Activated CD4-positive, alpha-beta memory T cell treated with anti-CD3 and anti-CD28 coated beads for 36 hours (primary cell): ENCODE measurements at regions not wholly inside any gene's neighbourhood (a gene's known extent, or its start where the extent isn't known, plus 50 kb on each side); places are given as distances from the start of the nearest gene placed in this dataset.

Experiments
- CTCF ChIA-PET: fragments of 350-600 bp; sonication (Branson Sonifier 250); formaldehyde crosslinking; loops from one replicate; lab custom pipeline; 2021; ENCODE audit warnings: antibody characterized with exemption, inconsistent platforms; lab: Charles Lee
- POLR2A ChIA-PET: fragments of 350-600 bp; sonication (Branson Sonifier 250); formaldehyde crosslinking; loops from one replicate; lab custom pipeline; 2021; ENCODE audit warnings: antibody characterized with exemption; lab: Charles Lee
- DNase-seq: peaks from one replicate; pipeline ENCODE4 v3.0.0-alpha.2; 2020
- H3K27ac Mint-ChIP-seq: one replicate; pipeline ENCODE4 v1.8.0; 2021; ENCODE audit warnings: mixed read lengths
- H3K27me3 Mint-ChIP-seq: one replicate; pipeline ENCODE4 v1.8.0; 2021; ENCODE audit warnings: mixed read lengths
- H3K36me3 Mint-ChIP-seq: one replicate; pipeline ENCODE4 v1.8.0; 2021; ENCODE audit warnings: mixed read lengths
- H3K4me1 Mint-ChIP-seq: one replicate; pipeline ENCODE4 v1.8.0; 2021; ENCODE audit warnings: low read depth, mixed read lengths
- H3K4me3 Mint-ChIP-seq: one replicate; pipeline ENCODE4 v1.8.0; 2021; ENCODE audit warnings: mild to moderate bottlenecking, mixed read lengths
- H3K9me3 Mint-ChIP-seq: one replicate; pipeline ENCODE4 v1.8.0; 2021; ENCODE audit warnings: mixed read lengths
- intact Hi-C: fragments of 100-400 bp; cut with micrococcal nuclease; formaldehyde crosslinking; loops from one replicate; pipeline ENCODE4 v1.15.1; 2023

DNA sequence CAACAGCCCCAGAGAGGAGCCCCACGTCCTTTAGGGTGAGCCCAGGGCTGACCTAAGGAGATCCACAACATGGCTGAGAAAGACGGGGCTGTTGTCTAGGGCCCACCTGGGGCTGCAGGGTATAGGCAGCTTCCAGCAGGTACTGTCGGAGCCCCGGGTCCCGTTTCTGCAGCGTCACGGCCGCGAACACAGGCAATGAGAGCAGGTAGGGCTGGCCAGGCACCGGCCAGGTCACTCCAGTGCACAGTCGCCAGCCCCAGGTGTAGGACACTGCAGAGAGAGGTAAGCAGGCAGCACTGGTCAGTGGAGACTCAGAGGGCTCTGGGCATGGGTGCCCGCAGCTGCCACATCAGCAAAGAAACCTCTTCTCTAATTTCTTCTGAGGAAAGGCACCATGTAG, 115.2 kb downstream of the LITAF start:
- POLR2A ChIA-PET: no interaction called here
- Mint-ChIP-seq H3K27me3 (no peaks in the 10 kb centered on the region), H3K36me3 (no peaks in the 10 kb centered on the region), H3K4me1 (no peaks in the 10 kb centered on the region), H3K9me3 (no peaks in the 10 kb centered on the region), H3K27ac (no peak overlapping the region), H3K4me3 (no peak overlapping the region)
- no peak for DNase-seq
- intact Hi-C loops: no loop called here
- CTCF ChIA-PET: no interaction called here

DNA sequence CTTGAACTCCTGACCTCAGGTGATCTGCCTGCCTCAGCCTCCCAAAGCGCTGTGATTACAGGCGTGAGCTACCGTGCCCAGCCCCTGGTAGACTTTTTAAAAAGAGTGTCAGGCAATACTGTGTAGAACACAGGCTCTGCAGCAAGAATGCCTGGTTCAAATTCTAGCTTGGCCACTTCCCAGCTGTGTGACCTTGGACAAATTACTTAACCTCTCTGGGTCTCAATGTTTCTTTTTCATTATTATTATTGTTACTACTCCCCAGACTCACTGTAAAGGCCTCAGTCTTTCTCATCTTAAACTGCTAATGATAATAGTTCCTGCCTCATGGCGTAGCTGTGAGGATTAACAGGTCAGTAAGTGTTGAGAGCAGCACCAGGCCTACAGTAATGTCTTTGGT, 114.3 kb downstream of the LITAF start:
- no peaks in the 10 kb centered on the region for H3K27me3 Mint-ChIP-seq
- no peaks in the 10 kb centered on the region for H3K9me3 Mint-ChIP-seq
- no peak overlapping the region for H3K4me3 Mint-ChIP-seq
- POLR2A ChIA-PET: no interaction called here
- H3K36me3 Mint-ChIP-seq: no peaks in the 10 kb centered on the region
- H3K4me1 Mint-ChIP-seq: no peaks in the 10 kb centered on the region
- CTCF ChIA-PET: no interaction called here
- intact Hi-C loops: no loop called here
- no peak for DNase-seq
- H3K27ac Mint-ChIP-seq: no peak overlapping the region

DNA sequence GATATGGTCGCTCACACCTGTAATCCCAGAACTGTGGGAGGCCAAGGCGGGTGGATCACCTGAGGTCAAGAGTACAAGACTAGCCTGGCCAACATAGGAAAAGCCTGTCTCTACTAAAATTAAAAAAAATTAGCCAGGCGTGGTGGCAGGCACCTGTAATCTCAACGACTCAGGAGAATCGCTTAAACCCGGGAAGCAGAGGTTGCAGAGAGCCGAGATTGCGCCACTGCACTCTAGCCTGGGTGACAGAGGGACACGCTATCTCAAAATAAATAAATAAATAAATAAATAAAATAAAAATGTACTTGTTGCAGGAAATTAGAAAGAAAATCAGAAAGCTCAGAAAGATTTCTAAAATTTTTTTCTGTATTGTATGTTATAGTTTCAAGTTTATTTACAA, 113.9 kb downstream of the LITAF start:
- Mint-ChIP-seq H3K9me3 (no peaks in the 10 kb centered on the region), H3K4me3 (no peak overlapping the region), H3K4me1 (no peaks in the 10 kb centered on the region), H3K36me3 (no peaks in the 10 kb centered on the region), H3K27ac (no peak overlapping the region), H3K27me3 (no peaks in the 10 kb centered on the region)
- DNase-seq: no peak
- ChIA-PET POLR2A (no interaction called here), CTCF (no interaction called here)
- intact Hi-C loops: no loop called here

DNA sequence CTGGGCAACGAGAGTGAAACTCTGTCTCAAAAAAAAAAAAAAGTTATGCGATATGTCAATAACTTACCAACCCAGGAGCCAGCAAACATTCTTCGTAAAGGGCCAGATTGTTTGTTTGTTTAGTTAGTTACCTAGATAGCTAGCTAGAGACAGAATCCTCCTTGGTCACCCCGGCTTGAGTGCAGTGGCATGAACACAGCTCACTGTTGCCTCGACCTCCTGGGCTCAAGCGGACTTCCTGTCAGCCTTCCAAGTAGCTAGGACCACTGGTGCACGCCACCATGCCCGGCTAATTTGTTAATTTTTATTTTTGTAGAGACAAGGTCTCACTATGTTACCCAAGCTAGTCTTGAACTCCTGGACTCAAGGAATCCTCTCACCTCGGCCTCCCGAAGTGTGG, 113.0 kb downstream of the LITAF start:
- no peak for DNase-seq
- H3K27me3 Mint-ChIP-seq: no peaks in the 10 kb centered on the region
- no peak overlapping the region for H3K4me3 Mint-ChIP-seq
- H3K36me3 Mint-ChIP-seq: no peaks in the 10 kb centered on the region
- no peaks in the 10 kb centered on the region for H3K9me3 Mint-ChIP-seq
- no peaks in the 10 kb centered on the region for H3K4me1 Mint-ChIP-seq
- POLR2A ChIA-PET: no interaction called here
- intact Hi-C loops: no loop called here
- CTCF ChIA-PET: interaction anchor here (0.9 kb wide), 1 partner anchor 58 kb away, joined by 4 read pairs; no protein-coding TSS in a partner anchor
- H3K27ac Mint-ChIP-seq: no peak overlapping the region

DNA sequence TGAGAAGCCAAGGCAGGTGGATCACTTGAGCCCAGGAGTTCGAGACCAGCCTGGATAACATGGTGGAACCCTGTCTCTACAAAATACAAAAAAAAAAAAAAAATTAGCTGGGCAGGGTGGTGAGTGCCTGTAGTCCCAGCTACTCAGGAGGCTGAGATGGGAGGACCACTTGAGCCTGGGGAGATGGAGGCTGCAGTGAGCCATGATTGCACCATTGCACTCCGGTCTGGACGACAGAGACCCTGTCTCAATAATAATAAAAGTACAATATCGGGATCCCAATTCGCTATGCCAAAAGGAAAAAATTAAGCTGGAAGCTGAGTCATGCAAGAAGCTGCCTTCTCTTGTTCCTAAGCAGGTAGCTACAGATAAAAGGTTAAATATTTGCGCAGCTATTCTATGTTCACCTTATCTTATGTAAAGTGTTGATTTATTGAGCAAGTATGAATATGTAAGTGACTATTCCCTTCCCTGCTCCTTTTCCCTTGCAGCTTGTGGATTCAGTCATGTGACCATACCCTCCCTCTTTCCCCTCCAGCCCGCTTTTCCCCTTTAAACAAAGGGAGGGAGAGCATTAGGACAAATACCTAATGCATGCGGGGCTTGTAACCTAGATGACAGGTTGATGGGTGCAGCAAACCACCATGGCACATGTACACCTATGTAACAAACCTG, 112.0 kb downstream of the LITAF start:
- intact Hi-C loops: no loop called here
- no peak overlapping the region for H3K4me3 Mint-ChIP-seq
- no peaks in the 10 kb centered on the region for H3K36me3 Mint-ChIP-seq
- DNase-seq: no peak
- H3K27me3 Mint-ChIP-seq: no peaks in the 10 kb centered on the region
- no peaks in the 10 kb centered on the region for H3K4me1 Mint-ChIP-seq
- CTCF ChIA-PET: interaction anchor here (1.4 kb wide), 1 partner anchor 57 kb away, joined by 4 read pairs; no protein-coding TSS in a partner anchor
- POLR2A ChIA-PET: no interaction called here
- H3K27ac Mint-ChIP-seq: no peak overlapping the region
- no peaks in the 10 kb centered on the region for H3K9me3 Mint-ChIP-seq

DNA sequence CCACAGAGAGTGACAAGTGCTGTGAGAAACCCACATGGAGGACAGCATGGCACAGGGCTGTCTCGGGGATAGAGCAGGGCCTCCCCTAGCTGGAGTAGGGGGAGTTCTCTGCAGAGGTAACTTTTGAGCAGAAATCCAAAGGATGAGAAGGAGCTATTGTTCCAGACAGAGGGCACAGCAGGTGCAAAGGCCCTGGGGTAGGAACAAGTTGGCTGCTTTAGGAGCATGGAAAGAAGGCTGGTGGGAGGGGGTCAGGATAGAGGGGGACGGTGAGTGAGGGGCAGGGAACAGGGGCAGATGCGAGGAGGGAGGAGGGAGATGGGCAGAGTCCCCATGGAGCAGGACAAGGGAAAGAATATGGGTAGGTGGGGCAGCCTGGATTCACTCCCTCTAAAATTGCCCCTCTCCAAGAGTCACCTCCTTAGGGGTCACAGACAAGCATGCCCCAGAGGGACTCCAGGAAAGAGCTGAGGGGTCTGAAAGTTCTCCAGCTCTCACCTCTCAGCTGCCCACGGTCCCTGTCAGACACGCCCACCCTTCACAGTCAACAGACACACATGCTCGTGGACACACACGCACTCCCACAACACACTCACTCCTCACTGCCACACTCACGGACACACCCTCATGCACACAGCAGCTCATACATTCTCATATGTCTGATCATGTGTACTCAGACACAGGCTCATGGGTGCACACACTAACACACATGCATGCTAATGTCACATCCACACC, 110.7 kb downstream of the LITAF start:
- POLR2A ChIA-PET: no interaction called here
- DNase-seq: no peak
- intact Hi-C loops: no loop called here
- CTCF ChIA-PET: interaction anchor here (1.1 kb wide), 1 partner anchor 56 kb away, joined by 3 read pairs; no protein-coding TSS in a partner anchor
- peaks cover 5% of the 10 kb centered on the region for H3K36me3 Mint-ChIP-seq
- H3K9me3 Mint-ChIP-seq: peaks cover 9% of the 10 kb centered on the region
- H3K27ac Mint-ChIP-seq: no peak overlapping the region
- H3K27me3 Mint-ChIP-seq: no peaks in the 10 kb centered on the region
- H3K4me3 Mint-ChIP-seq: no peak overlapping the region
- H3K4me1 Mint-ChIP-seq: no peaks in the 10 kb centered on the region

DNA sequence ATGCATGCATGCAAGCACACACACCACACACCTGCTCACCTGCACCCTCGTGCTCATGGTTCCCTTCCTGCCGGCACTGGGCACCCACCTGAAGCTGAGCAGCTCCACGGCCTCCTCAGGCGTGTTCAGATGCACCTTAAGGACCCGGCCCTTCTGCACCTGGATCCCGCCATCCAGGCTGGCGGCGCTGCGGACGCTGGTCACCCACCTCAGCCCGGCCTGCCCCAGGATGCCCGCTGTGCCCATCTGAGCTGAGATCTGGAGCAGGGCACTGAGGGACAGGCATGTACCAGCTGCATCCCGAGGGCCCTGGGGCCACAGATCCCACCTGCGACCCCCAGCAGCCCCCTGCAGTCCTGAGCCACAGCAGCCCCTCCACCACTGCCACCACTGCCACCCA, 110.0 kb downstream of the LITAF start:
- ChIA-PET CTCF (interaction anchor here (1.1 kb wide), 1 partner anchor 55 kb away, joined by 3 read pairs; no protein-coding TSS in a partner anchor), POLR2A (no interaction called here)
- Mint-ChIP-seq H3K4me3 (no peak overlapping the region), H3K9me3 (peaks cover 10% of the 10 kb centered on the region), H3K36me3 (peaks cover 5% of the 10 kb centered on the region), H3K27ac (no peak overlapping the region), H3K4me1 (no peaks in the 10 kb centered on the region), H3K27me3 (no peaks in the 10 kb centered on the region)
- intact Hi-C loops: no loop called here
- DNase-seq: no peak

DNA sequence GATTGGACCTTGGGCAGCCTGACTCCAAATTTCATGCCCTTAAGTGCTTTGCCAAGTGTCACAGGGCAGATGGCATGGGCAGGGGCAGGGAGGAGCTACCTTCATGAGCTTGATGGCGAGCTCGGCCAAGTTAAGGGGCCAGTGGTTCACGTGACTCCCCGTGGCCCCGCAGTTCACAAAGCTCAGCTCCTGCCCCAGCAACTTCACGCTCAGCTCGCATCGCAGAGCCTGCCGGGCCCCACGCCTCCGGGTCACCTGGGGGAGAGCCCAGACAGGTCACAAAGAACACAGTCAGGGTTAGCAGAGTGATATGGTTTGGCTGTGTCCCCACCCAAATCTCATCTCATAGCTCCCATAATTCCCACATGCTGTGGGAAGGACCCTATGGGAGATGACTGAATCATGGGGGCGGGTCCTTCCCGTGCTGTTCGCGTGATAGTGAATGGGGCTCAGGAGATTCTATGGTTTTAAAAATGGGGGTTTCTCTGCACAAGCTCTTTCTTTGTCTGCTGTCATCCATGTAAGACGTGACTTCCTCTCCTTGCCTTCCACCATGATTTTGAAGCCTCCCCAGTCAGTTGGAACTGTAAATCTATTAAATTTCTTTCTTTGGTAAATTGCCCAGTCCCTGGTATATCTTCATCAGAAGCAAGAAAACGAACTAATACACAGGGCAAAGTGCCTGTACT, 108.1 kb downstream of the LITAF start:
- intact Hi-C loops: no loop called here
- DNase-seq: no peak
- Mint-ChIP-seq H3K4me1 (no peaks in the 10 kb centered on the region), H3K27ac (no peak overlapping the region), H3K36me3 (peaks cover 8% of the 10 kb centered on the region), H3K4me3 (no peak overlapping the region), H3K9me3 (peaks cover 16% of the 10 kb centered on the region), H3K27me3 (no peaks in the 10 kb centered on the region)
- ChIA-PET CTCF (no interaction called here), POLR2A (no interaction called here)

DNA sequence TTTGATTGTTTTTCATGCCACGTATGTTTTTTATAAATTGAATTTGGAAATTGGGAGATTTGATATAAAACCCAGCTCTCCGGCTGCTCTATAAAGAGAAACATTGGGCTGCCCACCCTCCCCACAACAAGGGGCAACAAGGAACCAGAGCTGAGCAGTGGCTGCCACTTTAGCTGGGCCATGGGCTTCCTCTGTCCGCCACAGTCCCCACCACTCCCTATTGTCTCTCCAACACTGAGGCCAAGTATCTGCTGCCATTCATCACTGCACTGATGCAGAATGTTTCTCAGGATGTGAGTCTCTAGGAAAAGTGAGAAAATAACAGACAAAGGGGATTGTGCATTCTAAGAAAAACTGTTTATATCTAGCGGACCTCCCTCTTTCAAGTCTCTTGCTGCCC, 106.8 kb downstream of the LITAF start:
- Mint-ChIP-seq H3K27me3 (no peaks in the 10 kb centered on the region), H3K27ac (no peak overlapping the region), H3K36me3 (peaks cover 16% of the 10 kb centered on the region), H3K9me3 (peaks cover 23% of the 10 kb centered on the region), H3K4me3 (no peak overlapping the region), H3K4me1 (no peaks in the 10 kb centered on the region)
- ChIA-PET CTCF (no interaction called here), POLR2A (no interaction called here)
- no peak for DNase-seq
- intact Hi-C loops: no loop called here

DNA sequence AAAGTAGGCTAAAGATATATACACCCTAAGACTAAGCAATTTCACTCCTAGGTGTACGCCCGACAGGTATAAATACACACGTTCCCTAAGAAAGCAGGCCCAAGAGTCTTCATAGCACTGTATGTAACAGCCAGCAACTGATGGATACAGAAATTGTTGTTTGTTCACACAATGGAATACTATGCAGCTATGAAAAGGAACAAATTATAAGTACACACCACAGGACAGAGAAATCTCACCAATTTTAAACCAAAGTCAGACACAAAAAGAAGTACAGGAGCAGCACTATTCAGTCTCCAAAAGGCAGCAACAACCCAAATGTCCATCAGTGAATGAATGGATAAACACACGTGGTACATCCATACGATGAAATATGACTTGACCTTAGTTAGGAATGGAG, 106.1 kb downstream of the LITAF start:
- no peak overlapping the region for H3K27ac Mint-ChIP-seq
- no peak for DNase-seq
- ChIA-PET POLR2A (no interaction called here), CTCF (no interaction called here)
- H3K4me3 Mint-ChIP-seq: no peak overlapping the region
- no peaks in the 10 kb centered on the region for H3K27me3 Mint-ChIP-seq
- no peaks in the 10 kb centered on the region for H3K4me1 Mint-ChIP-seq
- H3K9me3 Mint-ChIP-seq: peaks cover 23% of the 10 kb centered on the region
- peaks cover 18% of the 10 kb centered on the region for H3K36me3 Mint-ChIP-seq
- intact Hi-C loops: no loop called here

DNA sequence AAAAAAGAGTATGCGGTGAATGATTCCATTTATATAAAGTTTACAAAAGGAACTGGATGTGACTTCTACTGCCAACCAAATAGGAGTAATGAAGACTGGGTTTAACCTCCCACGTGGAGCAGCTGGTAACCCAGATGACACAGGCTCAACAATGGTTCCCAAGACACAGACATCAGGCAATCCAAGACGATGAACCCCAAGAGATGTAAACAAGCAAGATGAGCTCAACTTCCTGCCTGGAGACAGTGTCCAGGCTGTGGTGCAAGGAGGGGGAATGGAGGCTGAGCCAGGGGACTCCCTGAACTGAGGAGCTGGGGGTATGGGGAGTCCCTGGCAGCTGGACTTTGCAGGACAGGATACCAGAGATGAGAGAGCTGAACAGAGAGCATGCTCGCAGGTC, 104.7 kb downstream of the LITAF start:
- H3K36me3 Mint-ChIP-seq: peaks cover 19% of the 10 kb centered on the region
- ChIA-PET POLR2A (interaction anchor here (0.7 kb wide), 1 partner anchor 12 kb away, joined by 3 read pairs; no protein-coding TSS in a partner anchor), CTCF (no interaction called here)
- H3K4me1 Mint-ChIP-seq: no peaks in the 10 kb centered on the region
- no peaks in the 10 kb centered on the region for H3K27me3 Mint-ChIP-seq
- H3K4me3 Mint-ChIP-seq: no peak overlapping the region
- no peak for DNase-seq
- peaks cover 23% of the 10 kb centered on the region for H3K9me3 Mint-ChIP-seq
- intact Hi-C loops: no loop called here
- no peak overlapping the region for H3K27ac Mint-ChIP-seq

DNA sequence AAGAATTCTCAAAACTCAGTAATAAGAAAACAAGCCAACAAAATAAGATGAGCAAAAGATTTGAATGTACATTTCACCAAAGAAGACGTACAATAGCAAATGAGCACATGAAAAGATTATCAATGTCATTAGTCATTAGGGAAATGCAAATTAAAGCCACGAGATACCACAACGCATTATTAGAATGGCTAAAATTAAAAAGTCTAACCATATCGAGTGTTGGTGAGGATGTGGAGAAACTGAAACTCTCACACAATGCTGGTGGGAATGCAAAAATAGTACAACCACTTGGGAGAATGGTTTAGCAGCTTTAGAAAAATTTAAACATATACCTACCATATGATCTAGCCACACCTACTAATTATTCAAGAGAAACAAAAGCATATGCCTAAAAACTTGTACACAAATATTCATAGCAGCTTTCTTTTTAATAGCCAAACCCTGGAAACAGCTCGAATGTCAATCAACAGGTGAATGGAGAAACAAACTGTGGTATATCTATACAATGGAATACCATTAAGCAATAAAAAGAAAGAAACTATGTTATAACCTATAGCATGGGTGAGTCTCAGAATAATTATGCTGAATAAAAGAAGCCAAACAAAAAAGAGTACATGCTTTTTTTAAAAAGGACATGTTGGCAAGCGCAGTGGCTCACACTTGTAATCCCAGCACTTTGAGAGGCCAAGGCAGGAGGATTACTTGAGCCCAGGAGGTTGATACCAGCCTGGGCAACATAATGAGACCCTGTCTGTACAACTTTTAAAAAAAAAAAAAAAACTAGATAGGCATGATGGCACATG, 103.6 kb downstream of the LITAF start:
- intact Hi-C loops: no loop called here
- peaks cover 19% of the 10 kb centered on the region for H3K36me3 Mint-ChIP-seq
- no peak for DNase-seq

More for the DNA sequence above, 103.6 kb downstream of the LITAF start:
- Mint-ChIP-seq H3K4me1 (no peaks in the 10 kb centered on the region), H3K4me3 (no peak overlapping the region), H3K9me3 (peaks cover 23% of the 10 kb centered on the region), H3K27me3 (no peaks in the 10 kb centered on the region), H3K27ac (no peak overlapping the region)
- ChIA-PET CTCF (no interaction called here), POLR2A (interaction anchor here (0.7 kb wide), 1 partner anchor 13 kb away, joined by 3 read pairs; no protein-coding TSS in a partner anchor)
